GM18909 (cell line): ENCODE measurements at regions not wholly inside any gene's neighbourhood (a gene's known extent, or its start where the extent isn't known, plus 50 kb on each side); places are given as distances from the start of the nearest gene placed in this dataset.
A peak's percentile ranks its signal among the peaks of the same experiment; 100 is the strongest.

Source experiments
- ATAC-seq: cut with Tn5 transposase; IDR thresholded peaks from one replicate; pipeline ENCODE4 v1.9.1; 2021; ENCODE audit warnings: mild to moderate bottlenecking; ENCODE audit not compliant: unreplicated experiment, poor library complexity

DNA sequence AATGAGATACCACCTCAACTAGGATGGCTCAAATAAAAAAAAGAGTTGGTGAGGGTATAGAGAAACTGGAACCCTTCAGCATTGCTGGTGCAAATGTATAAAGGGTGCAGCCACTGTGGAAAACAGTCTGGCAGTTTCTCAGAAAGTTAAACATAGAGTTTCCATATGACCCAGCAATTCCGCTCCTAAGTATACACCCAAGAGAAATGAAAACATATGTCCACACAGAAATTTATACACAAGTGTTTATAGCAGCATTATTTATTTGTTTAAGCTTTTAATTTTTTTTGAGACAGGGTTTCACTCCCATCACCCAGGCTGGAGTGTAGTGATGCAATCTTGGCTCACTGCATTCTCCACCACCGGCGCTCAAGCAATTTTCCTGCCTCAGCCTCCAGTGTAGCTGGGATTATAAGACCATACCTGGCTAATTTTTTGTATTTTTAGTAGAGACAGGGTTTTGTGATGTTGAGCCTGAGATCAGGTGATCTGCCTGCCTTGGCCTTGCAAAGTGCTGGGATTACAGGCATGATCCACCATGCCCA lies 118.2 kb upstream of the KIF5B start:
- ATAC-seq = no peak

DNA sequence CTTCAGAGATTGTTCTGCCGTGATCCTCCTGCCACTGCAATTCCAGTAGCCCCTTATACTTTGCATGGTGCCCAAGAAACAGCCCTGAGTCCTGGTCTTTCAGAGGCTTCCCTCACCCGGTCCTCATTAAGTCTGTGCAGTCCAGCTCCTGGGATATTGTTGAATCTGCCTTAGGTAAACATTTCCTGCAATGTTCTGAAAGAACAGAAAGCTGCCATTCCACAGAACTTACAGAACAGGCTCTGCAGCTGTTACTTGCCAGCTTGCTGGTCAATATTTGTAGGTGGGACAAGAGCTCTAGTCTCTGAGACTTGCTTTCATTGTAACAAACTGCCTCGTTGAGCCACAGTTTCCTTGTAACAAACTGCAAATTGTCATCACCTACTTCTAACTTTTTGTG lies 115.0 kb upstream of the KIF5B start:
- ATAC-seq = no peak

DNA sequence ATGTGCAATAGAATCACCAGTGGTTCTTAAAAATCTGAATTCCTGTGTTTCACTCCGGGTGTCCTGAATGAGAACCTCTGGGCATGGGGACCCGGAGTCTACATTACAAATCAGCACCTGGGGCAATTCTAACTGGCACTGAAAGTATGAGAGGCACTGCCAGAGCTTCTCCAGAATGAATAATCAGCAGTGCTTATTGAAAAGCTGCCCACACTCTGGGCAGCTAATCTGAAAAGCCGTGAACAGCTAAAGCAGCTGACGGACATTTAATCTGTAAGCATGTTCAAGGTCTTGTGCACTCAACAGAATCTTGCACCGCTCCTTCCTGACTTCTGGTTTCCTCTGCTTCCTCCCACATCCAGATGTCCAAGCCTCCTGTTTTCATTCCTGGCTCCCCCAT lies 113.3 kb upstream of the KIF5B start:
- ATAC-seq = no peak

DNA sequence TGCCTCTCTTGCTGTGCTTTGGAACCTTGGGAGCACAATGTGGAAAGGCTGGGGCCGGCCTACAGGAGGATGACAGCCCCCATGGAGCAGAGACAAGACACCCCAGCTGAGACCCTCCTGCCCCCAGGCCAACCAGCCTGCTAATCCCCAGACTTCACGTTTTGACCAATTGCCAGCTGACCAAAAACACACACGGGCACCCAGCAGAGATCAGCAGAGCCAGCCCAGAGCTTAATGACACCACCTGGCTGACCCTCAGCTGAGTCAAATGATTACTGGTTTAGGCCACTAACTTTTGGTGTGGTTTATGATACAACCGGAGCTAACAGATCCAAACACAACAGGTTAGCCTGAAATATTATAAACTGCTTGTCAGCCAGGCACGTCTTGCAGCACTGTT lies 111.2 kb upstream of the KIF5B start:
- ATAC-seq = peak; percentile 50

DNA sequence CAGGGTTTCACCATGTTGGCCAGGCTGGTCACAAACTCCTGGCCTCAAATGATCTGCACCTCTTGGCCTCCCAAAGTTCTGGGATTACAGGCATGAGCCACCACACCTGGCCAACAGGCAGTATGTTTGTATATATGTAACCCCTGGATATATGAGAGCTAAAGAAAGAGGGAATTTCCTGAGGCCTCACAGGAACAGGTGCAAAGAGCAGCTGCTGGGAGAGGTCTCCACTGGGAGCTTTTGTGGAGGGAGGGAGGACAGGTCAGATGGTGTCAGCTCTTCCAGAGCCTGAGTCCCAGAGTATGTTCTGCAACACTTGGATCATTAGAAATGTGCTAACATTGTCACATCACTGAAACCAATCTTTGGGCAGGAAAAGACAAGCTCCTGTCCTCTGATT lies 110.1 kb upstream of the KIF5B start:
- ATAC-seq = no peak

DNA sequence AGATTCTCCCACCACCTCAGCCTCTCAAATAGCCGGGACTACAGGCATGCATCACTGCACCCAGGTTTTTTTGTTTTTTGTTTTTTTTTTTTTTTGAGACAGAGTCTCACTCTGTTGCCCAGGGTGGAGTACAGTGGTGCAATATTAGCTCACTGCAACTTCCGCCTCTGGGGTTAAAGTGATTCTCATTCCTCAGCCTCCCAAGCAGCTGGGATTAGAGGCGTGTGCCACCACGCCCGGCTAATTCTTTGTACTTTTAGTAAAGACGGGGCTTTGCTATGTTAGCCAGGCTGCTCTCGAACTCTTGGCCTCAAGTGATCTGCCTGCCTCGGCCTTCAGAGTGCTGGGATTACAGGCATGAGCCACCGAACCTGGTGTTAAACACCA lies 107.5 kb upstream of the KIF5B start:
- ATAC-seq = no peak

DNA sequence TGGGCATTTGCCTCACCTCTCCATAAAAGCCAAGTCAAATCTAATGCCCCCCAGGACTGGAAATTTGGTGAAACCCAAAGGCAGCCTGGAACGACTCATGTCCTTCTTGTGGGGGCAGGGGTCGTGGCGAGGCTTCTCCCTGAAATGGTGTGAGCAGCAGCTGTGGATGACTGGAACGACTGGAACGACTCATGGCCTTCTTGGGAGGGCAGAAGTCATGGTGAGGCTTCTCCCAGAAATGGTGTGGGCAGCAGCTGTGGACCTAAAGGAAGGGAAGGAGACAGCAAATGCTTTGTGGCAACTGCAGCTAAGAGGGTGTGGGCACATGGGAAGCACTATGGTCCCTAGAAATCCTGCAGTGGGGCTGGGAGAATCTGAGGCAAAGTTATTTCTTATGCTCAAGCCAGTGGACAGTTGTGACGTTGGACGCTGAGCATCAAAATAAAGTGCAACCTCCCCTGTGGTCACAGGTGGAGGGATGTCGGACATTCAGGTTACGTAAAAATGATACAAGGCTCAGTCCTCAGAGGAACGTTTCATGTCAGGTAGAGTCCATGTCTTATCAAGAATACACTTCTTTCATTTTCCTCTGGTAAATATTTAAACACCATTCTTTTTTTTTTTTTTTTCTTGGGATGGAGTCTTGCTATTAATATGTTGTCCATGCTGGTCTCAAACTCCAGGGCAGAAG lies 107.0 kb upstream of the KIF5B start:
- no peak for ATAC-seq

DNA sequence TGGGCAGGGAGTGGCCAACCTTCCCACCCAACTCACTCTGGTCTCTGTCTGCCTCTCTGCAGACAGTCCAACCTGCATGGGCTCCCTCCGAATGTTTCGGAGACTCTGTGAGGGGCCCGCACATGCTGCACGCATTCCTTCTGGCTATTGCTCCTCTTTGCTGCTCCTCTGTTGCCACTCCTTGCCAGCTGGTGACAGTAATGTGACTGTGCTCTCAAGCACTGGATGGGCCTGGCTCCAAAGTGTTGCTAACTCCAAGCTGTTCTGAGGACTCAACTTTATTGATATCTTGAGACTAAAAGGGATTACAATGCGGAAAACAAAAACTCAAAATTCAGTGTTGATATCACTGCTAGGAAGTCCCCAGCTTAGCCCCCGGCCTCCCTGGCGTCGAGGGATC lies 105.4 kb upstream of the KIF5B start:
- no peak for ATAC-seq

DNA sequence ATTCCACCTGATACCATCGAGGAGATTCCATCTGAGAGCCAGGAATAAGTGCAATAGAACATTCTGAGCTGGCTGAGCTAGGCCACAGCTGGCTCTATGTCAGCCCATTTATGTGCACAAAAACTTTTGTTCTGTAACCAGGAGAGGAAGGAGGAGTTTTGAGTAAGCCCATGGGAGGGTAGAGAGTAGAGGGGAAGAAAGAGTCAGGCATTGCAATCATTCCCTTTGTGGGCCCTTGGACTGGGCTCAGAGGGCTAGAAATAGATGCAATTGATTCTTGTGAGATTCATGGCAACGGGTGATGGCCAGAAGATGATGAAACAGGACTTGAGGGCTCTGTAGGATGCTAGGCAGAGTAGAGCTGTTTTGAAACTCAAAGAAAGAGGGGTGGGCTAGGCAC lies 104.6 kb upstream of the KIF5B start:
- no peak for ATAC-seq

DNA sequence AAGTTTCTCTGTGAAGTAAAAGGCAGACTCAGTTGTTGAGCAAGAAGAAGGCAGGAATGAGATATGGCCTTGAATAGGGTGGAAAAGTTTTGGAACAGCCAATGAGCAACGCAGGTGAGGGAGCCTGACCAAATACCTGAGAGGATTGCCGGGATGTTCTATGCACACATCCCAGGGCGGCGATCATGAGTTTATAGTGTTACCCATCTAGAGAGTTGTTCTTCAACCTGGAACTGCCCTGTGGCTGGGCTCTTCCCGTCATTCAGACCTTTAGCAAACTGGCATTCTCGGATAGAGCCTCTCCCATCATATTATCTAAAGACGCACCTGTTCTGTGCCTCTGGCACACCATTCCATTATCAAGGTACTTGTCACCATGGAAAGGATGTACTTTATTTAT lies 103.0 kb upstream of the KIF5B start:
- ATAC-seq = no peak

DNA sequence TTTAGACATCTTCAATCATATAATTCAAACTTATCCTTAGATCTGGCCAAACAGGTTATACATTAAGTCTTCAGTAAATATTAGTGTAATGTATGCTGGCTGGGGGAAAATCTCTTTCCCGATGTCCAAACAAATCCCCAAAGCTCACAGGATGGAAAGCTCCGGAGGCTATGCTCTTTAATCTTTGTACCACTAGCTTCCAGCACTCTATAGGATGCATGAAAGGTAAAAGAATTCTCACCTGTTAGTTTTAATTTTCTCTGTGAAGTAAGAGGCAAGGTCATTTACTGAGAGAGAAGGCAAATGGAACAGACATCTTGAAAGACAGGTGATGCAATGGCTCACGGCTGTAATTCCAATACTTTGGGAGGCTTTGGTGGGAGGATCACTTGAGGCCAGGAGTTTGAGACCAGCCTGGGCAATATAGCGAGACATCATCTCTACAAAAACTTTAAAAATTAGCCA lies 99.8 kb upstream of the KIF5B start:
- no peak for ATAC-seq

DNA sequence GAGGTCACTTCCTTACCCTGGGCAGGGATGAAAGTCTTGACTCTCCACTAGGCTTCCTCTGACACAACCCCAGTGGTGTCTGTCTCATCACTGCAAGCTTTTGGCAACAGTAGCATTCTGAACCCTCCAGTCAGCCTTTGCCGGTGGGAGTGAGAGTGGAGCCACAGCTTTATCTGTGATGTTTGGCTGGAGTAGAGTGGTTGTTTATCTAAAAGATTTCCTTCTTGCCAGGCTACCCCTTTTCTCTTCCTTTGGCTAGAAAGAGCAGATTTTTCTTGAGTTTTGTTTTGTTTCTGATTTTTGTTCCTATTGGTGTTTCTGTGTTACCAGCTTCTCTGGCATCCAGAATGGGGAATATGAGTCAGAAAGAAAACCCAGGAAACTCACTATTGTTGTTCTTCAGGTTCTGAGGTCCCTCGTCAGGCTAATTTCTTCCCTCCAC lies 98.9 kb upstream of the KIF5B start:
- ATAC-seq = no peak

DNA sequence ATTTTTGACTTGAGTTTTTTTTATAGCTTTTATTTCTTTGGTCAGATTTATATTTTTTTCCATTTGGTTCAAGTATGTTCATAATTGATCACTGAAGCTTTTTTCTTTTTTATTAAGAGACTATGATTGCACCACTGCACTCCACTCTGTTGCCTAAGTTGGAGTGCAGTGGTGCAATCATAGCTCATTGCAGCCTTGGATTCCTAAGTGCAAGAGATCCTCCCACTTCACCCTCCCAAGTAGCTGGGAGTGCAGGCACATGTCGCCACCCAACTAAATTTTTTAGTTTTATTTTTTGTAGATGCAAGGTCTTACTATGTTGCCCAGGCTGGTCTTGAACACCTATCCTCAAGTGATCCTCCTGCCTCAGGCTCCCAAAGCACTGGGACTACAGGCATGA lies 97.7 kb upstream of the KIF5B start:
- ATAC-seq = no peak

DNA sequence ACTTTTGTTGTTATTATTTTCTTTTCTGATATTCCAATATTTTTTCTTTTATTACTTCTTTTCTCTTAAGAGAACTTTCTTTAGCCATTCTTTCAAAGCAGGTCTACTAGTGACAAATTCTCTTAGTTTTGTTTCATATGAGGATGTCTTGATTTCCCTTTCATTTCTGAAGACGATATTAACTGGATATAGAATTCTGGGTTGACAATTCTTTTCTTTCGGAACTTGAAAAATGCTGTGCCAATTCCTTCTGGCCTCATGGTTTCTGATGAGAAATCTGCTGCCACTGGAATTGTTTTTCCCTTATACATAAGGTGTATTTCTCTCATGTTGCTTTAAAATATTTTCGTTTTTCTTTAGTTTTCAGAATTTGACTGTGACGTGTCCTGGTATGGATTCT lies 97.0 kb upstream of the KIF5B start:
- no peak for ATAC-seq

DNA sequence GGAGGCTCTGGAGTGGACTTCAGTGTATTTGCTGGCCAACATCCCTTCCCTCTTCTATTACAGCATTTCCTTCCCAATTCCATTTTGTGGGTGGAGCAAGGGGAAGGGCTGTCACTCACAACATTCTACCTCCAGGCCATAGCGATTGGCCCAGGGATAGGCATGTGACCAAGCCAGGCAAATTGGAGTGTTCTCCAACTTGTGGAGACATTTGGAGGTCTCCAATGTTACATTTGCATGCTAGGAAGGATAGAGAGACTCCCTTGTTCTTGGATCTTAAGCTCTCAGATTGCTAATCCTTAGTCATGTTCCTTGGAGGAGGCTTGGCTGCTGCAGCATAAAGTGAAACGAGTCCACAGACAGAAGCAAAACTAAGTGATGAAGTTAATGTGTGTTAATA lies 95.6 kb upstream of the KIF5B start:
- ATAC-seq = no peak

DNA sequence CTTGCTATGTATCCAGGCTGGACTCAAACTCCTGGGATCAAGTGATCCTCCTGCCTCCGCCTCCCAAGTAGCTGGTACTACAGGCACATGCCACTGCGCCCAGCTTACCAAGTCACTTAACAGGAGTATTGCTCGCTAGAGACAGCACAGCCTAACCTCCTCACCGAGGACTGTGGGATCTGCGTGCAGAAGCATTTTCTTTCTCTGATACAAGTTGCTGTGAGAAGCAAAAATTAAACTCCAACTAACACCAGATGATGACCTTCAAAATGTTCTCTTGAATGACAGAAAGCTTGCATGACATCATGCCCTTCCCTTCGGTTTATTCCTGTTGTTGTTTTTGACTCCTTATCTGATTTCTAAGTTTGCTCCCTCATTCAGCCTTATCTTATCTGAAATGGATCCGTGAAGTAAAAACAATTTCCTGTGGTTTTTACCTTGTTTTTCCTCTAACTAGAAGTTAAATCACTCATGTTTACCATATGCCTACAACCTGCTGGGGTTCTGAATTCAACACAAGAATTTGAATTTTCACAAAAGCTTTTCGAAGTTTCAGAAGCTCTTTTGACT lies 94.4 kb upstream of the KIF5B start:
- no peak for ATAC-seq

DNA sequence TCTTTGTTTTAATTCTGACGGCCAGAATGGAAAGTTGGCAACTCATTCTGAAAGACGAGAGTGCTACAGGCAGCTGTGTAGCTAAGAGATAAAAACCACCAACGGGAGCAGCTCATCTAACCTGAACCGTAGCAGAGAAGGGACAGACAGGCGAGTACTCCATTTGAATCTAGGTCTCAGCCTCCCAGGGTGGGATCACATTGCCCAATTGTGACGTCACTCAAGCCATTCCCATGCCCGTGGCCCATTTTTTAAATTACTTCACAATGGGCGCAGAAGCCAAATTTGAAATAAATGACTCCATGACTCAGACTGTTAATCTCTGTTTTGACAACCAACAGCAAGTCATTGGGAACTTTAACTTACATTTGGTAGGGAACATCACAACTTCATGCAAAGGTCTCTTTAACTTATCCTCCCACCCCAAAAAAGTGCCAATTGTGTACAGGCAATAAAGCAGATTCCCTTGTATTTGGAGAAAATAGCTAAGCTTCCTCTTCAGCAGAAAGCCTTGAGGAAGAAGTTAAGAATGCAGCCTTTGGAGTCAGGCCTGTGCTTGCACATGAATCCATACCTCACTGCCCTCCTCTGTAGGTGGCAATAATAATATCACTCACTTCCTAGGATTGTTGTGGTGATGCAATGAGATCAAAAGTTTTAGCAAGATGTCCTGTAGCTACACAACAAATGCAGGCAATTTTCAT lies 93.2 kb upstream of the KIF5B start:
- ATAC-seq = peak; percentile 93

DNA sequence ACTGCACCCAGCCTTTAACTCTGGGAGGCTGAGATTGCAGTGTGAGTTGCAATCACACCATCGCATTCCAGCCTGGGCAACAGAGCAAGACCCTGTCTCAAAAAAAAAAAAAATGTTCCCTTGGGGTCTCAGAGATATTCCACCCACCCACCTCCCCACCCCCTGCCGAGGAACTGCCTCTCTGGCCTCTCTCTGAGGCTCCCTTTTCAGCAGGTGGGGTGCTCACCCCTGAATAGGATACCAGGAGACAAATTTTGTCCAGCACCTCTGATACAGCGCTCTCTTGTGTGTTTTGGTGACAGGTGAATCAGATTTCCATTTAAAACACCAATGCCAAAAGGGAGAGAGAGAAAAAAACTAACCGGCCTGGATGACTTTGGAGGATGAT lies 92.6 kb upstream of the KIF5B start:
- peak; percentile 25 for ATAC-seq

DNA sequence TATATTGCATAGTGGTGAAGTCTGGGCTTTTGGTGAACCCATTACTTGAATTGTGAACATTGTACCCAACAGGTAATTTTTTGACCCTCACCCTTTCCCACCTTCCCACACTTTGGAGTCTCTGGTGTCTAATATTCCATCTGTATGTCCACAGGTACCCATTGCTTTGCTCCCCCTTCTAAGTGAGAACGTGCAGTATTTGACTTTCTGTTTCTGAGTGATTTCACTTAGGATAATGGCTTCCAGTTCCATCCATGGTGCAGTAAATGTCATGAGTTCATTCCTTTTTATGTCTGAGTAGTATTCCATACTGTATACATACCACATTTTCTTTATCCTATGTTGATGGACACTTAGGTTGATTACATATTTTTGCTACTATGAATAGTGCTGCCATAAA lies 91.5 kb upstream of the KIF5B start:
- no peak for ATAC-seq

DNA sequence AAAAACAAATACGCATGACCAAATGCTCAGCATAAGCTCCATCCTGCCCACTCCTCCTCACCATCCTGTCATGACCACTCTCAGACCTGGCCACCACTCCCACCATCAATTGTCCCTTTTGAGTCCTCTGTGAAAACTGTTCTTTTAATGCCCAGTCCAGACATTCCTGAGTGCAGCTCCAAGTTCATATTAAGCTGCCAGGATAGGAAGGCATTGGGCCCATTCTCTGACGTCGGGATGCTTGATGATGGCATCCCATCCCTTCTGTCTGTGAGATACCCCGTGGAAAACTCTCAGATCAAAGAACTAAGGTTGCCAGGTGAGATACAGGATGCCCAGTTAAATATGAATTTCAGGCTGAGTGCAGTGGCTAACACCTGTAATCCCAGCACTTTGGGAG lies 89.9 kb upstream of the KIF5B start:
- ATAC-seq = no peak

DNA sequence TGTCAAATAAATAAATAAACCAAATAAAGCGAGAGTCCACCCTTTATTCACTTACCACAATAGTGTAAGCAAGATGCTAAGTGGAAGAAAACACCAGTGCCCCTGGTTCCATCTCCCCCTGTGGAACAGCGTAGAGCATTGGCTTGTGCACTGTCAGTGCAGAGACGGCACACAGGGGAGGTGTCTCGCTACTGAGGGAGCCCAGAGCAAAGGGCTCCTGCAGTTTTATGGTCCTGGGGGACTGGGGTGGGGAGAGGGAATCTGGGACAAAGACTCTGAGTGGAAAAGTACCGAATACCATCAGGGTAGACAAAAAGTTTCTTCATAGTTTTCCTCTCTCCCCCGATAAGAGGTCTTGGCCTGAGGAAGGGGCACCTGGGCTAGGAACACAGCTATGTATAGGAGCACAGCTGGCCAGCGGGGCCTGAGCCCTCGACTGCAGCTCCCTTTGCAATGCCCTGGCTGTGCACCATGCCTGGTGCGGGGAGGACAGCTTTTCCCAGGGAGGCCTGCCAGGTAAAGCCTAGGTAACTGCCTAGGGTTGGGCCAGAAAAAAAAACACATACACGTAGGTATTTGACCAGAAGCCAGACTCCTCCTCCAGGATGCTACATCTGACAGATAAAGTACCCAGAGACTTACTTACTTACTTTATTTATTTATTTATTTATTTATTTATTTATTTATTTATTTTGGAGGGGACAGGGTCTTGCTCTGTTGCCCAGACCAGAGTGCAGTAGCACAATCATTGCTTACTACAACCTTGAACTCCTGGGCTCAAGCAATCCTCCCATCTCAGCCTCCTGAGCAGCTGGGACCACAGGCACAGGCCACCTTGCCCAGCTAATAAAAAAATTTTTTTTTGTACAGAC lies 88.8 kb upstream of the KIF5B start:
- ATAC-seq = no peak
